Upper lobe of left lung (tissue), 4 donors: ENCODE measurements at regions not wholly inside any gene's neighbourhood (a gene's known extent, or its start where the extent isn't known, plus 50 kb on each side); places are given as distances from the start of the nearest gene placed in this dataset.

ENCODE experiments used
- CTCF ChIP-seq, 6 experiments: fragments of 450-650 bp in 4 of 6; fragments of 200-600 bp in 2 of 6; sonication (generic) in 2 of 6; IDR thresholded peaks; one replicate each; pipeline ENCODE4 v1.5.1; 2016 to 2019; ENCODE audit warnings: antibody characterized with exemption in 6 of 6
- EP300 ChIP-seq, 4 donors: sonication (generic); formaldehyde crosslinking; IDR thresholded peaks; one replicate each; pipeline ENCODE4 v1.5.1; 2017; ENCODE audit warnings: antibody characterized with exemption in 4 of 4, control low read depth in 2 of 4
- POLR2AphosphoS5 ChIP-seq, 2 donors: sonication (generic); formaldehyde crosslinking; IDR thresholded peaks; one replicate each; pipeline ENCODE4 v1.5.1; 2017; ENCODE audit warnings: antibody characterized with exemption in 2 of 2

- TF ChIP-seq CTCF (IDR thresholded peaks at IDR 0.05) (no peak), EP300 (IDR thresholded peaks at IDR 0.05) (no peak), POLR2AphosphoS5 (IDR thresholded peaks at IDR 0.05) (no peak)
Observed at GRCh38 chr5:74491586-74491985, 148.9 kb downstream of the ENC1 start.
